Stimulated activated CD8-positive, alpha-beta memory T cell treated with anti-CD3 and anti-CD28 coated beads, Interleukin-4, amount 100 ng/mL, for 48 hours (primary cell): ENCODE measurements at regions not wholly inside any gene's neighbourhood (a gene's known extent, or its start where the extent isn't known, plus 50 kb on each side); places are given as distances from the start of the nearest gene placed in this dataset.

ENCODE experiments used
- DNase-seq: peaks from one replicate; pipeline ENCODE4 v3.0.0-alpha.2; 2020

- DNase-seq = no peak
These were observed 367.2 kb upstream of the AGTR1 start for GRCh38 chr3:148330542-148330941.

- no peak for DNase-seq
These were observed 366.4 kb upstream of the AGTR1 start for GRCh38 chr3:148331081-148331846.

GRCh38 chr3:148332509-148332908, 365.2 kb upstream of the AGTR1 start:
- no peak for DNase-seq

- no peak for DNase-seq
These were observed 364.6 kb upstream of the AGTR1 start for GRCh38 chr3:148333091-148333490.

- no peak for DNase-seq
These were observed 362.1 kb upstream of the AGTR1 start for GRCh38 chr3:148335612-148336011.

- DNase-seq = no peak
These were observed 354.3 kb upstream of the AGTR1 start for GRCh38 chr3:148343416-148343815.

GRCh38 chr3:148344521-148344920, 353.2 kb upstream of the AGTR1 start:
- no peak for DNase-seq

- no peak for DNase-seq
These were observed 337.7 kb upstream of the AGTR1 start for GRCh38 chr3:148360051-148360450.

- no peak for DNase-seq
These were observed 330.8 kb upstream of the AGTR1 start for GRCh38 chr3:148366743-148367410.

- DNase-seq = no peak
These were observed 329.9 kb upstream of the AGTR1 start for GRCh38 chr3:148367756-148368155.

GRCh38 chr3:148369381-148369780, 328.3 kb upstream of the AGTR1 start:
- DNase-seq = no peak

GRCh38 chr3:148372206-148372875, 325.4 kb upstream of the AGTR1 start:
- no peak for DNase-seq

GRCh38 chr3:148373961-148374360, 323.7 kb upstream of the AGTR1 start:
- DNase-seq = no peak

- no peak for DNase-seq
These were observed 317.8 kb upstream of the AGTR1 start for GRCh38 chr3:148379763-148380382.

GRCh38 chr3:148381051-148381450, 316.7 kb upstream of the AGTR1 start:
- no peak for DNase-seq

GRCh38 chr3:148389916-148390315, 307.8 kb upstream of the AGTR1 start:
- DNase-seq = no peak

GRCh38 chr3:148395821-148396220, 301.9 kb upstream of the AGTR1 start:
- DNase-seq = no peak

- no peak for DNase-seq
These were observed 296.9 kb upstream of the AGTR1 start for GRCh38 chr3:148400754-148401153.

- DNase-seq = no peak
These were observed 289.0 kb upstream of the AGTR1 start for GRCh38 chr3:148408667-148409066.

- no peak for DNase-seq
These were observed 277.5 kb upstream of the AGTR1 start for GRCh38 chr3:148420242-148420641.

- no peak for DNase-seq
These were observed 268.7 kb upstream of the AGTR1 start for GRCh38 chr3:148428862-148429605.

GRCh38 chr3:148433665-148434064, 264.0 kb upstream of the AGTR1 start:
- DNase-seq = no peak

- no peak for DNase-seq
These were observed 262.2 kb upstream of the AGTR1 start for GRCh38 chr3:148435534-148435933.
